ENCODE measurements at regions not wholly inside any gene's neighbourhood (a gene's known extent, or its start where the extent isn't known, plus 50 kb on each side); places are given as distances from the start of the nearest gene placed in this dataset.

DNA sequence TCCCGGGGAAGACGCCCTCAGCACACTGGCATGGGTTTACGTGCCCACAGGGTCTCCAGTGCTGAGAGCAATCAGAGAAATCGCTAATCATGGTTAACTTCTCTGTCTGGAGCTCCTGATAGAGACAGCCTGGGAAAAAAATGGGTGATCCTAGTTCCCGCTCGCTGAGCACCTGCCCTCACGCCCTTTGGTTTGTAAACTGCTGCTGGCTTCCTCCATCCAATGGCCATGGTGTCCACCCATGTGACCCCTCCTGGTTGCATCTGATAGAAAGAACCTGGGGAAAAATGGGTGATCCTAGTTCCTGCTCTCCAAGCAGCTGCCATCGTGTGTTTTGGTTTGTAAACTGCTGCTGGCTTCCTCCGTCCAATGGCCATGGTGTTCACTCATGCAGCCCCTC lies 402.2 kb downstream of the PRDM2 start:
- Histone ChIP-seq H3K36me3 (ENCODE audit: control insufficient read depth in 3 of 3, insufficient read depth in 3 of 3, low read length in 3 of 3) (no peaks in the 10 kb centered on the region), H3K4me1 (ENCODE audit: control insufficient read depth in 3 of 3, insufficient read depth in 3 of 3, low read length in 3 of 3) (no peaks in the 10 kb centered on the region), H3K27me3 (ENCODE audit: control insufficient read depth in 3 of 3, insufficient read depth in 3 of 3, low read length in 3 of 3) (peaks cover 0 to 3% (median 0%) of the 10 kb centered on the region in 3 donors), H3K4me3 (ENCODE audit: low read length in 3 of 3) (no peak overlapping the region), H3K9me3 (ENCODE audit: control insufficient read depth in 3 of 3, low read length in 3 of 3) (no peaks in the 10 kb centered on the region), H3K27ac (ENCODE audit: low read depth, low read length) (no peak overlapping the region), H3K9ac (ENCODE audit: low read depth in 1 of 3, low read length in 3 of 3) (no peak overlapping the region)

DNA sequence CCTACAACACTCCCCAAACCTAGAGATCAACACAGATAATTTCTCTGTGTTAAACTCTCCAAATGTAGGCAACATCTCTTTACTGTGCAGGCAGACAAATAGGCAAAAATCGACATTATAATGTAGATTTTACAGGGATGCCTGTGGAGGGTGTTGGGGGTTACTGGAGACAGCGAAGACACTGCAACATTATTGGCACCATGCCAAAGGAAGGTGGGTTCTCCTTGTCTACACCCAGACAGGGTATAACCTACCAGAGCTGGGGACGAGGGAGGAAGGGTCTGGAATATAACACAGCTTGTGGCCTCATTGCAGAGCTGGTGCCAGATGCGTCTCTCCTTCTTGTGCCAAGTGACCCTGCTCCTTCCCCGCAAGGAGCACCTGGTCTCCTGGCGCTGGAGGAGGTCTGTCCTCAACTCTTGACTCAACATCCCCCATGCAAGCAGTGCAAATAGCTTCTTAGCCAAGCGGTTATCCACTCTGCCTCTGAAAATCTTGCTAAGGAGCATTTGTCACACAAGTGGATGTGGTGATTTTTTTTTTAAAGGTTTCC lies 404.0 kb downstream of the PRDM2 start:
- H3K9me3 ChIP-seq (ENCODE audit: control insufficient read depth in 3 of 3, low read length in 3 of 3) = no peaks in the 10 kb centered on the region
- no peak overlapping the region for H3K4me3 ChIP-seq (ENCODE audit: low read length in 3 of 3)
- no peak overlapping the region for H3K27ac ChIP-seq (ENCODE audit: low read depth, low read length)
- no peak overlapping the region for H3K9ac ChIP-seq (ENCODE audit: low read depth in 1 of 3, low read length in 3 of 3)
- H3K4me1 ChIP-seq (ENCODE audit: control insufficient read depth in 3 of 3, insufficient read depth in 3 of 3, low read length in 3 of 3) = no peaks in the 10 kb centered on the region
- H3K27me3 ChIP-seq (ENCODE audit: control insufficient read depth in 3 of 3, insufficient read depth in 3 of 3, low read length in 3 of 3) = no peaks in the 10 kb centered on the region
- H3K36me3 ChIP-seq (ENCODE audit: control insufficient read depth in 3 of 3, insufficient read depth in 3 of 3, low read length in 3 of 3) = no peaks in the 10 kb centered on the region

DNA sequence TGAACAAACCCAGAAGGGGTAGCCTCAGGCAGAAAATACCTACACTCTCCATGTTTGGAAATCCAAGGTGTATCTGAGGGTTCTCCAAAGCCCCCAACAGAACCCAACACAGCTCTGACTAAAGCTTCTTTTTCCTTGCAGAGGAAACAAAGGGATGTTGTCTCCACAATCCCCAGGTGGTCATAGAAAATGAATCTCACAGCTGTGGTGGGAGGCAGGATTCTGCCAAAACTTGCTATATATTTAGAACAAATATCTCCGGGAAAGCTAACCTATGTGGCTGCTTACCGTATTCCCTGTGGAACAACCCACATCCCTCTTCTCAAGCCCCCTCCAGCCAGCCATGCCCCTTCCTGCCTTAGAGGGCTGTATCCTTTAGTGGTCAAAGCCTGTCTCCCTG lies 406.1 kb downstream of the PRDM2 start:
- Histone ChIP-seq H3K4me1 (ENCODE audit: control insufficient read depth in 3 of 3, insufficient read depth in 3 of 3, low read length in 3 of 3) (no peaks in the 10 kb centered on the region), H3K9ac (ENCODE audit: low read depth in 1 of 3, low read length in 3 of 3) (no peak overlapping the region), H3K27ac (ENCODE audit: low read depth, low read length) (no peak overlapping the region), H3K4me3 (ENCODE audit: low read length in 3 of 3) (no peak overlapping the region), H3K36me3 (ENCODE audit: control insufficient read depth in 3 of 3, insufficient read depth in 3 of 3, low read length in 3 of 3) (no peaks in the 10 kb centered on the region), H3K9me3 (ENCODE audit: control insufficient read depth in 3 of 3, low read length in 3 of 3) (no peaks in the 10 kb centered on the region), H3K27me3 (ENCODE audit: control insufficient read depth in 3 of 3, insufficient read depth in 3 of 3, low read length in 3 of 3) (no peaks in the 10 kb centered on the region)

DNA sequence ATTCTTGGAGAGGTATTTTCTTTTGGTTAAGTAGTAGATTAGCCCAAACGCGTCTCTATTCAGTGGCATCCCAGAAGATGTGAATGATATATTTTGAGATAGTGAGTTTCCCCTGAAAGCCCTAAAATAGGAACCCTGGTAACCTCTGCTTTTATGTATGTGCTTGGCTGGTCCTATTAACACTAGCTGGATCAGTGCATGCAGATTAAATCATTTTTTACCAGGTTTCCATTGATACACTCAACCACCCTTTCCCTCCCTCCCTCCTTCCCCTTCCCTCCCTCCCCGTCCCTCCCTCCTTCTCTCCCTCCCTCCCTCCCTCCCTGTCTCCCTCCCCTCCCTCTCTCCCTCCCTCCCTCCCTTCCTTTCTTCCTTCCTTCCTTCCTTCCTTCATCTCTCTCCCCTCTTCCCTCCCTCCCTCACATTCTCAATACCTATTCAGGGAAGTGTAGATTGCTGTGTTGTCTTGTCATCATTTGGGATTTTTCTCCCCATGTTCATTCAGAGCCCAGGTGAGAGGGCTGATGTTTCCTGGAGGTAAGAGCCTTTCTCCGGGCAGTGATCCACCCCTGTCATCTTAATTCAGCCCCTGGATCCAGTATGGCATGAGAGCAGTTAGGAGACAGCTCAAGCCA lies 406.8 kb downstream of the PRDM2 start:
- Histone ChIP-seq H3K4me3 (ENCODE audit: low read length in 3 of 3) (no peak overlapping the region), H3K36me3 (ENCODE audit: control insufficient read depth in 3 of 3, insufficient read depth in 3 of 3, low read length in 3 of 3) (no peaks in the 10 kb centered on the region), H3K4me1 (ENCODE audit: control insufficient read depth in 3 of 3, insufficient read depth in 3 of 3, low read length in 3 of 3) (no peaks in the 10 kb centered on the region), H3K27me3 (ENCODE audit: control insufficient read depth in 3 of 3, insufficient read depth in 3 of 3, low read length in 3 of 3) (no peaks in the 10 kb centered on the region), H3K27ac (ENCODE audit: low read depth, low read length) (no peak overlapping the region), H3K9ac (ENCODE audit: low read depth in 1 of 3, low read length in 3 of 3) (no peak overlapping the region), H3K9me3 (ENCODE audit: control insufficient read depth in 3 of 3, low read length in 3 of 3) (no peaks in the 10 kb centered on the region)

DNA sequence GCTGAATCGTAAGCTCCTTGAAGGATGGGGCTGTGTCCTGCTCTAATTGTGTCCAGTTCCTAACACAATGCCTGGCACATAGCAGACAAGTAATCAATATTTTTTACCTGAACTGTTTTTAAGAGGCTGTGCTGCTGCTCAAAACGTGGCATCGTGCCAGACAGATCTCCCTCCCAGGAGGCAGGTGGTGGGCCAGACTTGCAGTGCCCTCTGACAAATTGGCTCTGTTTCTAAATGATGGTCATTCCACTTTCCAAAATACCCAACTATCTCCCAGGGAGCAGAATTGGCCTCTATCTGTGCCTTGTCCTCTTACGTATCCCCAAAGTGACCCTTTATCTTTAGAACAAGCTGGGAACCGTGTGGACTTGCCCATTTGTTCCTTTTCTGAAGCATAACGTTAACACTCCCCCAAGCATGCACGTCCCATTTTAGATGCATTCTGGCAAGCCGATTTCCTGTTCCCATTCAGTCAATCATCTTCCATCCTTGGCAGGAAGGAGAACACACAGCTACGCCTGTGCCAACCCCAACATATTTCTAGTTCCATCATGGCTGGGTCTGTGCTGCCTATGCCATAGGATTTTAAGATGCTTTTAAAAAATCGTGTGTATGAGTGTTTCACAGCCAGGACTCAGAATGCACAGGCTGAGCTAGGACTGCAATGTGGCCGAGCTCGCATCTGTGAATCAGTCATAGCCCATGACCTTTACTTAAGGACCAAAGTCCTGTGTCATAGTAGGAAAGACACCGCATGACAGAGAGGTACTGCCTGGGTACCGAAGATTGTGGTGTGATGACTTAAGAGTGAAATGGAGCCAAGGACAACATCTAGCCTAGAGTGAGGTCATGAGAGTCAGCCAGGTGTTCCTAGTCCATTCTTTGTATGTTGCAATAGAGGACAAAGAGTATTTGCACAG lies 408.6 kb downstream of the PRDM2 start:
- no peaks in the 10 kb centered on the region for H3K9me3 ChIP-seq (ENCODE audit: control insufficient read depth in 3 of 3, low read length in 3 of 3)
- no peak overlapping the region for H3K4me3 ChIP-seq (ENCODE audit: low read length in 3 of 3)
- H3K4me1 ChIP-seq (ENCODE audit: control insufficient read depth in 3 of 3, insufficient read depth in 3 of 3, low read length in 3 of 3) = no peaks in the 10 kb centered on the region
- H3K9ac ChIP-seq (ENCODE audit: low read depth in 1 of 3, low read length in 3 of 3) = no peak overlapping the region
- no peaks in the 10 kb centered on the region for H3K36me3 ChIP-seq (ENCODE audit: control insufficient read depth in 3 of 3, insufficient read depth in 3 of 3, low read length in 3 of 3)
- no peak overlapping the region for H3K27ac ChIP-seq (ENCODE audit: low read depth, low read length)
- H3K27me3 ChIP-seq (ENCODE audit: control insufficient read depth in 3 of 3, insufficient read depth in 3 of 3, low read length in 3 of 3) = no peaks in the 10 kb centered on the region

DNA sequence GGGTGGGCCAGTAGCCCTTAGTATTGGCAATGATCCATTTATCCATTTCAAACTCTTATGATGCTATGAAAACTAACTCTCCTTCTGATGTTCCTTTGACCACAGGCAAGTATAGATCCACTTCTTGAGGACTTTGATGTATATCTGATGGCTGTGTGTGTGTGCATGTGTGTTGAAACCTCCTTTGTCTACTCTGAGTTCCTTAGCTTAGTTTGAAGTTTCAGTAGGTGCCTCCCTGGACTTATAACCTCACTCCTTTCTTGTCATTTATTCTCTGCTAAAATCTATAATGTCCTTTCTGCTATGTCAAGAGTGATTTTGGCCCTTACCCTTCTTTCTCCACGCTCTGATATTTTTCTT lies 409.3 kb downstream of the PRDM2 start:
- no peaks in the 10 kb centered on the region for H3K9me3 ChIP-seq (ENCODE audit: control insufficient read depth in 3 of 3, low read length in 3 of 3)
- no peaks in the 10 kb centered on the region for H3K27me3 ChIP-seq (ENCODE audit: control insufficient read depth in 3 of 3, insufficient read depth in 3 of 3, low read length in 3 of 3)
- no peaks in the 10 kb centered on the region for H3K4me1 ChIP-seq (ENCODE audit: control insufficient read depth in 3 of 3, insufficient read depth in 3 of 3, low read length in 3 of 3)
- no peaks in the 10 kb centered on the region for H3K36me3 ChIP-seq (ENCODE audit: control insufficient read depth in 3 of 3, insufficient read depth in 3 of 3, low read length in 3 of 3)
- H3K9ac ChIP-seq (ENCODE audit: low read depth in 1 of 3, low read length in 3 of 3) = no peak overlapping the region
- no peak overlapping the region for H3K4me3 ChIP-seq (ENCODE audit: low read length in 3 of 3)
- no peak overlapping the region for H3K27ac ChIP-seq (ENCODE audit: low read depth, low read length)

DNA sequence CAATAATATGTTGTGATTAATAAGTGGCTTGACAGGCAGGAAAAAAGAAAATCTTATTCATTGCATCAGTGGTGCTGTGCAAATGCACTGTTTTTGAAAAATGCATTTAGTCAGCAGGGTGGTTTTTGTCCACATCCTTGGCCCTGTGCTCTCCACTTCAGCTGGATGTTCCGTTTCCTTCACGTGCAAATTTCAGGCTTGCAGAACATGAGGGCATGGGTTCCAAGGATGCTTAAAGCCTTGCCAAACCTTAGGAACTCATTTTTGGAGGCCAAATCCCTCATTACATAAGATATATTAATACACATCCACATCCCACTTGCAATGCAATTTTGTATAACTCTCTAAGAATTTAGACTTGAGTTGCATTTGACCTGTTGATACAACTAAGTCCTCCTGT lies 410.1 kb downstream of the PRDM2 start:
- Histone ChIP-seq H3K27me3 (ENCODE audit: control insufficient read depth in 3 of 3, insufficient read depth in 3 of 3, low read length in 3 of 3) (no peaks in the 10 kb centered on the region), H3K27ac (ENCODE audit: low read depth, low read length) (no peak overlapping the region), H3K9me3 (ENCODE audit: control insufficient read depth in 3 of 3, low read length in 3 of 3) (no peaks in the 10 kb centered on the region), H3K4me1 (ENCODE audit: control insufficient read depth in 3 of 3, insufficient read depth in 3 of 3, low read length in 3 of 3) (no peaks in the 10 kb centered on the region), H3K4me3 (ENCODE audit: low read length in 3 of 3) (no peak overlapping the region), H3K36me3 (ENCODE audit: control insufficient read depth in 3 of 3, insufficient read depth in 3 of 3, low read length in 3 of 3) (no peaks in the 10 kb centered on the region), H3K9ac (ENCODE audit: low read depth in 1 of 3, low read length in 3 of 3) (no peak overlapping the region)

DNA sequence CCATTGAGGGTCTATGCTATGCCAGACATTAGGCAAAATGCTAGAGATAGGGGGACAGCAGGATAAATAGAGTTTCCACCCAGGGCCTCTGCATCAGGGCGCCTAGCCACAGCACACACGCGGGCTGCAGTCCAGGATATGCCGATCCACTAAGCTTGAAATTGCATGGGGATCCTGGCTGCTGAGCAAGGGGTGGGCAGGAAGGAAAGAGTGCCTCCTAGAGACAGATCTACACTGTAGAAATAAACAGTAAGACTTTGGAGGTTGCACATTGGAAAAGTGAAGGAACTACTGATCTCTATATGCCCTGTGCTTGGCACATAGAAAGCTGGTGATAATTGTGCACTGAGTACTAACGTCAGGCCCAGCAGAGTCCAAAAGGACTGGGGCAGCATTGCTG lies 411.1 kb downstream of the PRDM2 start:
- no peaks in the 10 kb centered on the region for H3K4me1 ChIP-seq (ENCODE audit: control insufficient read depth in 3 of 3, insufficient read depth in 3 of 3, low read length in 3 of 3)
- H3K9ac ChIP-seq (ENCODE audit: low read depth in 1 of 3, low read length in 3 of 3) = no peak overlapping the region
- no peaks in the 10 kb centered on the region for H3K27me3 ChIP-seq (ENCODE audit: control insufficient read depth in 3 of 3, insufficient read depth in 3 of 3, low read length in 3 of 3)
- no peaks in the 10 kb centered on the region for H3K9me3 ChIP-seq (ENCODE audit: control insufficient read depth in 3 of 3, low read length in 3 of 3)
- H3K27ac ChIP-seq (ENCODE audit: low read depth, low read length) = no peak overlapping the region
- H3K36me3 ChIP-seq (ENCODE audit: control insufficient read depth in 3 of 3, insufficient read depth in 3 of 3, low read length in 3 of 3) = no peaks in the 10 kb centered on the region
- H3K4me3 ChIP-seq (ENCODE audit: low read length in 3 of 3) = no peak overlapping the region

DNA sequence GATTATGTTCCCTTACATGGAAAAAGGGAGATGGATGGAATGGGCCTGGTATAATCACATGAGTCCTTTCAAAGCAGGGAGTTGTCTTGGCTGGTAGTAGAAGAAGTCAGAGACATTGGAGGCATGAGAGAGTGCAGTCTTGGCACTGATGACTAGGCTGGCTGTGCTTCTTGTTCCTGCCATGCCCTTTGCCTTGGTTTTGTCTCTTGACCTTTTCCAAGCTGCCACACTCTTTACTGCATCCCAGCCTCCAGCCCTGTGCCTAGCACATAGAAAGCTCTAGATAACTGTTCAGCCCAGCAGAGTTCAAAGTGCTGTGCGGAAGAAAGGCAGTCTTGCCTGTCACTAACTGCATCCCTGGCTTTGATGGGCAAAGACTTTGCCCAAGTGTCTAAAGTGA lies 412.6 kb downstream of the PRDM2 start:
- no peak overlapping the region for H3K27ac ChIP-seq (ENCODE audit: low read depth, low read length)
- H3K9me3 ChIP-seq (ENCODE audit: control insufficient read depth in 3 of 3, low read length in 3 of 3) = no peaks in the 10 kb centered on the region
- no peak overlapping the region for H3K4me3 ChIP-seq (ENCODE audit: low read length in 3 of 3)
- no peaks in the 10 kb centered on the region for H3K36me3 ChIP-seq (ENCODE audit: control insufficient read depth in 3 of 3, insufficient read depth in 3 of 3, low read length in 3 of 3)
- H3K27me3 ChIP-seq (ENCODE audit: control insufficient read depth in 3 of 3, insufficient read depth in 3 of 3, low read length in 3 of 3) = no peaks in the 10 kb centered on the region
- H3K9ac ChIP-seq (ENCODE audit: low read depth in 1 of 3, low read length in 3 of 3) = no peak overlapping the region
- H3K4me1 ChIP-seq (ENCODE audit: control insufficient read depth in 3 of 3, insufficient read depth in 3 of 3, low read length in 3 of 3) = no peaks in the 10 kb centered on the region

DNA sequence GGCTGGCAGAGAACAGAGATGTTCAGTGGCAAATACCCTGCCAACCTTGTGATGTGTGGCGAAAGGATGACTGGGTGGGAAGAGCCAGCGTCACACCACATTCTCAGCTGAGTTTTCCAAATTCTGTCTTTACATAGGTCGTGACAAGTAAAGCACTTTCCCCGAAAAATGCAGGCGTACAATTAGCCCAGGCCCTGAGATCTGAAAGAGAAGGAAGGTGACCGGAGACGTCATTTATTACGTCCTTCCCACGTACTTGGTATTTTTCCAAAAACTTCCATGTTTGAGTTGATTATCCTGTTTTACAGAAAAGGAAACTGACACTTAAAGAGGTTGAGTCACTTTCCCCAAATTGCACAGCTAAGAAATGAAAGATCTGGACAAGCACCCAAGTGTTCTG lies 413.3 kb downstream of the PRDM2 start:
- Histone ChIP-seq H3K9ac (ENCODE audit: low read depth in 1 of 3, low read length in 3 of 3) (no peak overlapping the region), H3K27ac (ENCODE audit: low read depth, low read length) (no peak overlapping the region), H3K4me1 (ENCODE audit: control insufficient read depth in 3 of 3, insufficient read depth in 3 of 3, low read length in 3 of 3) (no peaks in the 10 kb centered on the region), H3K4me3 (ENCODE audit: low read length in 3 of 3) (no peak overlapping the region), H3K36me3 (ENCODE audit: control insufficient read depth in 3 of 3, insufficient read depth in 3 of 3, low read length in 3 of 3) (no peaks in the 10 kb centered on the region), H3K9me3 (ENCODE audit: control insufficient read depth in 3 of 3, low read length in 3 of 3) (no peaks in the 10 kb centered on the region), H3K27me3 (ENCODE audit: control insufficient read depth in 3 of 3, insufficient read depth in 3 of 3, low read length in 3 of 3) (no peaks in the 10 kb centered on the region)

All from skeletal muscle tissue (tissue), 3 donors.